GM12878 (cell line): ENCODE measurements at regions not wholly inside any gene's neighbourhood (a gene's known extent, or its start where the extent isn't known, plus 50 kb on each side); places are given as distances from the start of the nearest gene placed in this dataset.

Experiments
- ATAC-seq: fragments of 200-7000 bp; cut with Tn5 transposase; 3 replicates; pipeline ENCODE4 v1.9.1; 2020; ENCODE audit warnings: mild to moderate bottlenecking, moderate library complexity
- BruUV-seq: library from RNA; stranded (reverse); fragments of 400-500 nt; replicated peaks from 2 replicates; lab custom pipeline; 2021; lab: Mats Ljungman, UMichigan
- CTCF ChIA-PET: fragments of 300-600 bp; sonication (Branson Sonifier 250); formaldehyde crosslinking; extraction: SDS; loops from one replicate; lab custom pipeline; 2021; ENCODE audit warnings: inconsistent platforms; lab: Yijun Ruan, JAX
- POLR2A ChIA-PET: fragments of 350-600 bp; formaldehyde crosslinking; extraction: SDS; loops from one replicate; lab custom pipeline; 2021; ENCODE audit warnings: inconsistent platforms; lab: Charles Lee
- RAD21 ChIA-PET: fragments of 300-600 bp; sonication (Branson Sonifier 250); formaldehyde crosslinking; loops from one replicate; lab custom pipeline; 2023; ENCODE audit warnings: antibody characterized with exemption; ENCODE audit not compliant: unreplicated experiment; lab: Charles Lee
- SMC1A ChIA-PET: fragments of 300-600 bp; sonication (Branson Sonifier 250); formaldehyde crosslinking; loops from one replicate; lab custom pipeline; 2023; ENCODE audit not compliant: unreplicated experiment, uncharacterized antibody; lab: Charles Lee
- DNase-seq: peaks from one replicate; pipeline ENCODE4 v3.0.0-alpha.2; 2011; ENCODE audit warnings: low read depth, low spot score
- FAIRE-seq: peaks from 3 replicates; lab custom pipeline; 2011; peaks lifted over from hg19 to GRCh38; lab: Jason Lieb, UNC
- H2AFZ ChIP-seq: 2 replicates; pipeline ENCODE4 v1.6.0; 2011; ENCODE audit warnings: low read depth, low read length, control low read depth; ENCODE audit not compliant: control insufficient read depth
- H3K27ac ChIP-seq: 2 replicates; pipeline ENCODE4 v1.5.1; 2011; ENCODE audit warnings: control low read depth; ENCODE audit not compliant: control insufficient read depth, insufficient read depth
- H3K27me3 ChIP-seq, 2 experiments: replicated peaks in 1 of 2; 2 replicates each; pipeline versions ENCODE4 v1.6.0 to v1.6.1; 2011; ENCODE audit warnings: low read length in 1 of 2; ENCODE audit not compliant: control insufficient read depth in 2 of 2, insufficient read depth in 2 of 2
- H3K36me3 ChIP-seq, 2 experiments: 2 replicates each; pipeline ENCODE4 v1.5.1; 2011; ENCODE audit warnings: low read length in 1 of 2; ENCODE audit not compliant: control insufficient read depth in 2 of 2, insufficient read depth in 2 of 2
- H3K4me1 ChIP-seq: 2 replicates; pipeline ENCODE4 v1.6.1; 2011; ENCODE audit warnings: mild to moderate bottlenecking, low read length, moderate library complexity, mixed read lengths; ENCODE audit not compliant: control insufficient read depth, insufficient read depth
- H3K4me2 ChIP-seq: 2 replicates; pipeline ENCODE4 v1.6.0; 2011; ENCODE audit warnings: control low read depth; ENCODE audit not compliant: control insufficient read depth, insufficient read depth
- H3K4me3 ChIP-seq: fragments of 200-600 bp; sonication (generic); 2 replicates; pipeline ENCODE4 v1.5.1; 2016
- H3K79me2 ChIP-seq: 2 replicates; pipeline ENCODE4 v1.6.0; 2011; ENCODE audit warnings: low read length; ENCODE audit not compliant: control insufficient read depth, insufficient read depth
- H3K9ac ChIP-seq: 2 replicates; pipeline ENCODE4 v1.8.0; 2011; ENCODE audit warnings: low read length, control low read depth, mixed read lengths; ENCODE audit not compliant: control insufficient read depth, insufficient read depth
- H3K9me3 ChIP-seq: replicated peaks from 3 replicates; pipeline ENCODE4 v1.5.1; 2011; ENCODE audit warnings: mild to moderate bottlenecking, low read length; ENCODE audit not compliant: control insufficient read depth, insufficient read depth
- H4K20me1 ChIP-seq: 2 replicates; pipeline ENCODE4 v1.6.0; 2011; ENCODE audit not compliant: control insufficient read depth, insufficient read depth
- ASH2L ChIP-seq: fragments of 300-600, 200-600 bp; sonication (generic); IDR thresholded peaks from 2 replicates; pipeline ENCODE4 v1.6.1; 2017; ENCODE audit warnings: low read depth, mild to moderate bottlenecking, borderline replicate concordance
- ATF3 ChIP-seq: IDR thresholded peaks from 2 replicates; pipeline ENCODE4 v1.6.1; 2011; ENCODE audit warnings: low read depth, mild to moderate bottlenecking, low read length, moderate library complexity, borderline replicate concordance; ENCODE audit errors: extremely low read depth
- CHD2 ChIP-seq: IDR thresholded peaks from 2 replicates; pipeline ENCODE4 v1.6.1; 2011; ENCODE audit warnings: low read depth, low read length, improper control_type of control experiment, borderline replicate concordance
- GATAD2B ChIP-seq: fragments of 450-650 bp; conservative IDR thresholded peaks from 2 replicates; pipeline ENCODE4 v1.6.1; 2017; ENCODE audit warnings: low read depth, mild to moderate bottlenecking, moderate library complexity
- HCFC1 ChIP-seq: fragments of 150-350 bp; IDR thresholded peaks from 2 replicates; pipeline ENCODE4 v1.6.1; 2014; ENCODE audit warnings: low read length
- KAT2A ChIP-seq: conservative IDR thresholded peaks from 2 replicates; pipeline ENCODE4 v1.6.1; 2011; ENCODE audit warnings: low read depth, low read length; ENCODE audit not compliant: control insufficient read depth
- MAX ChIP-seq: IDR thresholded peaks from 2 replicates; pipeline ENCODE4 v1.6.1; 2012; ENCODE audit warnings: low read depth, low read length, improper control_type of control experiment
- MYB ChIP-seq: fragments of 150-350 bp; IDR thresholded peaks from 2 replicates; pipeline ENCODE4 v1.6.1; 2014; ENCODE audit warnings: mild to moderate bottlenecking, low read depth, low read length, borderline replicate concordance
- NFIC ChIP-seq: IDR thresholded peaks from 2 replicates; pipeline ENCODE4 v1.6.1; 2012; ENCODE audit warnings: low read depth, mild to moderate bottlenecking, inconsistent platforms, low read length, moderate library complexity
- NFYB ChIP-seq: IDR thresholded peaks from 2 replicates; pipeline ENCODE4 v1.6.1; 2011; ENCODE audit warnings: low read depth, mild to moderate bottlenecking, low read length, improper control_type of control experiment, moderate library complexity; ENCODE audit not compliant: insufficient read depth
- RELB ChIP-seq: fragments of 450-650 bp; IDR thresholded peaks from 2 replicates; pipeline ENCODE4 v1.6.1; 2017; ENCODE audit warnings: low read depth, mild to moderate bottlenecking, moderate library complexity
- SMARCA5 ChIP-seq: fragments of 450-650 bp; IDR thresholded peaks from 2 replicates; pipeline ENCODE4 v1.6.1; 2017; ENCODE audit warnings: mild to moderate bottlenecking
- SP1 ChIP-seq: IDR thresholded peaks from one replicate; pipeline ENCODE4 v1.6.1; 2011; ENCODE audit warnings: low read depth, low read length
- SRF ChIP-seq, 2 experiments: IDR thresholded peaks; 2 replicates each; pipeline ENCODE4 v1.6.1; 2011; ENCODE audit warnings: low read depth in 2 of 2, low read length in 2 of 2, mild to moderate bottlenecking in 1 of 2, moderate library complexity in 1 of 2
- TCF7 ChIP-seq: IDR thresholded peaks from 2 replicates; pipeline ENCODE4 v1.6.1; 2014; ENCODE audit warnings: antibody characterized with exemption, borderline replicate concordance
- WRNIP1 ChIP-seq: IDR thresholded peaks from 2 replicates; pipeline ENCODE4 v1.6.1; 2011; ENCODE audit warnings: low read depth, low read length, improper control_type of control experiment, borderline replicate concordance
- ZNF592 ChIP-seq: fragments of 450-650 bp; IDR thresholded peaks from 2 replicates; pipeline ENCODE4 v1.6.1; 2017; ENCODE audit warnings: mild to moderate bottlenecking, moderate library complexity
- WGBS: methylation state at CpG from one replicate; pipeline ENCODE4 v1.1.6; 2016; ENCODE audit warnings: low lambda C conversion rate; ENCODE audit not compliant: insufficient replicate concordance, insufficient coverage; ENCODE audit errors: missing lambda C conversion rate; 5-methylcytosine and 5-hydroxymethylcytosine counted together
- in situ Hi-C: fragments of 300-500 bp; cut with MboI; formaldehyde crosslinking; loops from 9 replicates; pipeline ENCODE4 v1.14.3; 2018; ENCODE audit warnings: mixed read lengths
- intact Hi-C: fragments of 100-400 bp; cut with micrococcal nuclease; formaldehyde crosslinking; loops from one replicate; pipeline ENCODE4 v1.14.2; 2022; ENCODE audit not compliant: unreplicated experiment

- in situ Hi-C loops (no loop called here), intact Hi-C loops (no loop called here)
- Histone ChIP-seq H3K36me3 (no peaks in the 10 kb centered on the region), H2AFZ (no peak overlapping the region), H3K27me3 (no peaks in the 10 kb centered on the region), H4K20me1 (no peaks in the 10 kb centered on the region), H3K9me3 (no peaks in the 10 kb centered on the region), H3K9ac (no peak overlapping the region), H3K27ac (no peak overlapping the region), H3K79me2 (no peaks in the 10 kb centered on the region), H3K4me3 (no peak overlapping the region), H3K4me1 (no peaks in the 10 kb centered on the region), H3K4me2 (no peak overlapping the region)
- ChIA-PET POLR2A (interaction anchor here (0.6 kb wide), 1 partner anchor 14 kb away, joined by 3 read pairs; no protein-coding TSS in a partner anchor), RAD21 (no interaction called here), CTCF (no interaction called here), SMC1A (no interaction called here)
- ATAC-seq (no peak), FAIRE-seq (no peak), DNase-seq (no peak)
- 0% methylated on average over 2 of the region's 2 CpGs for WGBS
- BruUV-seq, result no TSS peak
- no peak for TF ChIP-seq MYB
- TF ChIP-seq ATF3, result no peak
- TF ChIP-seq RELB, result no peak
- TF ChIP-seq SP1, result no peak
- no peak for TF ChIP-seq HCFC1
- no peak for TF ChIP-seq SRF (IDR thresholded peaks at IDR 0.05; ENCODE audit: low read depth in 2 of 2, low read length in 2 of 2)
- TF ChIP-seq ZNF592, result no peak
- TF ChIP-seq MAX, result no peak
- no peak for TF ChIP-seq TCF7
- no peak for TF ChIP-seq NFYB
- TF ChIP-seq ASH2L, result no peak
- TF ChIP-seq CHD2, result no peak
- TF ChIP-seq GATAD2B, result no peak
- TF ChIP-seq KAT2A, result no peak
- TF ChIP-seq SMARCA5, result no peak
- TF ChIP-seq WRNIP1, result no peak
- TF ChIP-seq NFIC, result no peak
These were observed 62.9 kb upstream of the NDST3 start for GRCh38 chr4:117971403-117971802.
